ENCODE measurements at regions not wholly inside any gene's neighbourhood (a gene's known extent, or its start where the extent isn't known, plus 50 kb on each side); places are given as distances from the start of the nearest gene placed in this dataset.

- Histone ChIP-seq H3K9ac (ENCODE audit: low read depth, low read length) (no peak overlapping the region), H3K4me1 (ENCODE audit: insufficient read depth, low read length) (no peaks in the 10 kb centered on the region), H3K36me3 (ENCODE audit: insufficient read depth, low read length) (no peaks in the 10 kb centered on the region), H3K9me3 (ENCODE audit: control insufficient read depth, insufficient read depth, low read length) (no peaks in the 10 kb centered on the region)
Measured at GRCh38 chr10:35743851-35744250, 101.8 kb upstream of the FZD8 start.

GRCh38 chr10:35743351-35743750, 101.3 kb upstream of the FZD8 start:
- H3K36me3 ChIP-seq (ENCODE audit: insufficient read depth, low read length): no peaks in the 10 kb centered on the region
- no peaks in the 10 kb centered on the region for H3K4me1 ChIP-seq (ENCODE audit: insufficient read depth, low read length)
- H3K9ac ChIP-seq (ENCODE audit: low read depth, low read length): no peak overlapping the region
- no peaks in the 10 kb centered on the region for H3K9me3 ChIP-seq (ENCODE audit: control insufficient read depth, insufficient read depth, low read length)

- Histone ChIP-seq H3K36me3 (ENCODE audit: insufficient read depth, low read length) (no peaks in the 10 kb centered on the region), H3K4me1 (ENCODE audit: insufficient read depth, low read length) (no peaks in the 10 kb centered on the region), H3K9ac (ENCODE audit: low read depth, low read length) (no peak overlapping the region), H3K9me3 (ENCODE audit: control insufficient read depth, insufficient read depth, low read length) (no peaks in the 10 kb centered on the region)
Measured at GRCh38 chr10:35739998-35740397, 97.9 kb upstream of the FZD8 start.

GRCh38 chr10:35735412-35735811, 93.3 kb upstream of the FZD8 start:
- H3K36me3 ChIP-seq (ENCODE audit: insufficient read depth, low read length): no peaks in the 10 kb centered on the region
- H3K9me3 ChIP-seq (ENCODE audit: control insufficient read depth, insufficient read depth, low read length): no peaks in the 10 kb centered on the region
- H3K4me1 ChIP-seq (ENCODE audit: insufficient read depth, low read length): no peaks in the 10 kb centered on the region
- no peak overlapping the region for H3K9ac ChIP-seq (ENCODE audit: low read depth, low read length)

GRCh38 chr10:35731828-35732227, 89.7 kb upstream of the FZD8 start:
- H3K36me3 ChIP-seq (ENCODE audit: insufficient read depth, low read length): no peaks in the 10 kb centered on the region

GRCh38 chr10:35728341-35728740, 86.2 kb upstream of the FZD8 start:
- Histone ChIP-seq H3K9me3 (ENCODE audit: control insufficient read depth, insufficient read depth, low read length) (no peaks in the 10 kb centered on the region), H3K4me1 (ENCODE audit: insufficient read depth, low read length) (no peaks in the 10 kb centered on the region), H3K36me3 (ENCODE audit: insufficient read depth, low read length) (no peaks in the 10 kb centered on the region), H3K9ac (ENCODE audit: low read depth, low read length) (no peak overlapping the region)

More at GRCh38 chr10:35731828-35732227, 89.7 kb upstream of the FZD8 start:
- Histone ChIP-seq H3K4me1 (ENCODE audit: insufficient read depth, low read length) (no peaks in the 10 kb centered on the region), H3K9ac (ENCODE audit: low read depth, low read length) (no peak overlapping the region), H3K9me3 (ENCODE audit: control insufficient read depth, insufficient read depth, low read length) (no peaks in the 10 kb centered on the region)

- H3K36me3 ChIP-seq (ENCODE audit: insufficient read depth, low read length): no peaks in the 10 kb centered on the region
- no peaks in the 10 kb centered on the region for H3K4me1 ChIP-seq (ENCODE audit: insufficient read depth, low read length)
- no peak overlapping the region for H3K9ac ChIP-seq (ENCODE audit: low read depth, low read length)
- H3K9me3 ChIP-seq (ENCODE audit: control insufficient read depth, insufficient read depth, low read length): no peaks in the 10 kb centered on the region
Measured at GRCh38 chr10:35726846-35727245, 84.8 kb upstream of the FZD8 start.

GRCh38 chr10:35723992-35724391, 81.9 kb upstream of the FZD8 start:
- Histone ChIP-seq H3K9me3 (ENCODE audit: control insufficient read depth, insufficient read depth, low read length) (no peaks in the 10 kb centered on the region), H3K36me3 (ENCODE audit: insufficient read depth, low read length) (no peaks in the 10 kb centered on the region), H3K9ac (ENCODE audit: low read depth, low read length) (no peak overlapping the region), H3K4me1 (ENCODE audit: insufficient read depth, low read length) (no peaks in the 10 kb centered on the region)

- Histone ChIP-seq H3K4me1 (ENCODE audit: insufficient read depth, low read length) (no peaks in the 10 kb centered on the region), H3K9me3 (ENCODE audit: control insufficient read depth, insufficient read depth, low read length) (no peaks in the 10 kb centered on the region), H3K36me3 (ENCODE audit: insufficient read depth, low read length) (no peaks in the 10 kb centered on the region), H3K9ac (ENCODE audit: low read depth, low read length) (no peak overlapping the region)
Measured at GRCh38 chr10:35723059-35723458, 81.0 kb upstream of the FZD8 start.

- H3K36me3 ChIP-seq (ENCODE audit: insufficient read depth, low read length): no peaks in the 10 kb centered on the region
- H3K4me1 ChIP-seq (ENCODE audit: insufficient read depth, low read length): no peaks in the 10 kb centered on the region
- H3K9me3 ChIP-seq (ENCODE audit: control insufficient read depth, insufficient read depth, low read length): no peaks in the 10 kb centered on the region
- no peak overlapping the region for H3K9ac ChIP-seq (ENCODE audit: low read depth, low read length)
Measured at GRCh38 chr10:35722636-35723035, 80.5 kb upstream of the FZD8 start.

GRCh38 chr10:35722226-35722625, 80.1 kb upstream of the FZD8 start:
- Histone ChIP-seq H3K9ac (ENCODE audit: low read depth, low read length) (no peak overlapping the region), H3K4me1 (ENCODE audit: insufficient read depth, low read length) (no peaks in the 10 kb centered on the region), H3K36me3 (ENCODE audit: insufficient read depth, low read length) (no peaks in the 10 kb centered on the region), H3K9me3 (ENCODE audit: control insufficient read depth, insufficient read depth, low read length) (no peaks in the 10 kb centered on the region)

- no peaks in the 10 kb centered on the region for H3K4me1 ChIP-seq (ENCODE audit: insufficient read depth, low read length)
- no peaks in the 10 kb centered on the region for H3K36me3 ChIP-seq (ENCODE audit: insufficient read depth, low read length)
- H3K9ac ChIP-seq (ENCODE audit: low read depth, low read length): no peak overlapping the region
- no peaks in the 10 kb centered on the region for H3K9me3 ChIP-seq (ENCODE audit: control insufficient read depth, insufficient read depth, low read length)
Measured at GRCh38 chr10:35720366-35720765, 78.3 kb upstream of the FZD8 start.

GRCh38 chr10:35716776-35717175, 74.7 kb upstream of the FZD8 start:
- H3K9ac ChIP-seq (ENCODE audit: low read depth, low read length): no peak overlapping the region
- H3K36me3 ChIP-seq (ENCODE audit: insufficient read depth, low read length): no peaks in the 10 kb centered on the region
- H3K9me3 ChIP-seq (ENCODE audit: control insufficient read depth, insufficient read depth, low read length): no peaks in the 10 kb centered on the region
- H3K4me1 ChIP-seq (ENCODE audit: insufficient read depth, low read length): peaks cover 11% of the 10 kb centered on the region; the same call in 1 of the 2 replicates

- H3K36me3 ChIP-seq (ENCODE audit: insufficient read depth, low read length): no peaks in the 10 kb centered on the region
- H3K9ac ChIP-seq (ENCODE audit: low read depth, low read length): no peak overlapping the region
- no peaks in the 10 kb centered on the region for H3K9me3 ChIP-seq (ENCODE audit: control insufficient read depth, insufficient read depth, low read length)
- H3K4me1 ChIP-seq (ENCODE audit: insufficient read depth, low read length): peaks cover 14% of the 10 kb centered on the region; the same call in 1 of the 2 replicates
Measured at GRCh38 chr10:35712486-35712885, 70.4 kb upstream of the FZD8 start.

- H3K9me3 ChIP-seq (ENCODE audit: control insufficient read depth, insufficient read depth, low read length): no peaks in the 10 kb centered on the region; the same call in 1 of the 2 replicates
- peaks cover 14% of the 10 kb centered on the region; the same call in 1 of the 2 replicates for H3K4me1 ChIP-seq (ENCODE audit: insufficient read depth, low read length)
- no peak overlapping the region; the same call in 1 of the 2 replicates for H3K9ac ChIP-seq (ENCODE audit: low read depth, low read length)
- H3K36me3 ChIP-seq (ENCODE audit: insufficient read depth, low read length): no peaks in the 10 kb centered on the region
Measured at GRCh38 chr10:35711615-35712411, 69.7 kb upstream of the FZD8 start.
